Thymus (tissue), 11 donors: ENCODE measurements at regions not wholly inside any gene's neighbourhood (a gene's known extent, or its start where the extent isn't known, plus 50 kb on each side); places are given as distances from the start of the nearest gene placed in this dataset.

Experiments
- DNase-seq, 9 donors: peaks; one replicate each; pipeline ENCODE4 v3.0.0-alpha.2; 2013; ENCODE audit warnings: low spot score in 9 of 9, low read depth in 6 of 9, missing footprints in 1 of 9
- H3K27ac ChIP-seq, 2 donors: one replicate each; pipeline ENCODE4 v1.5.1; 2013; ENCODE audit warnings: control low read depth in 1 of 2, low read depth in 1 of 2, low read length in 1 of 2, mild to moderate bottlenecking in 1 of 2, moderate library complexity in 1 of 2
- H3K27me3 ChIP-seq, 2 donors: one replicate each; pipeline ENCODE4 v1.5.1; 2013; ENCODE audit warnings: low read length in 1 of 2; ENCODE audit not compliant: control insufficient read depth in 2 of 2, insufficient read depth in 1 of 2
- H3K36me3 ChIP-seq, 2 donors: one replicate each; pipeline ENCODE4 v1.5.1; 2013; ENCODE audit warnings: low read length in 1 of 2, mild to moderate bottlenecking in 1 of 2, moderate library complexity in 1 of 2; ENCODE audit not compliant: control insufficient read depth in 2 of 2, insufficient read depth in 2 of 2
- H3K4me1 ChIP-seq, 2 donors: one replicate each; pipeline ENCODE4 v1.5.1; 2013; ENCODE audit warnings: low read length in 2 of 2; ENCODE audit not compliant: control insufficient read depth in 2 of 2, insufficient read depth in 2 of 2
- H3K4me3 ChIP-seq, 2 donors: one replicate each; pipeline ENCODE4 v1.5.1; 2013; ENCODE audit warnings: low read length in 2 of 2, control low read depth in 1 of 2, mild to moderate bottlenecking in 1 of 2
- H3K9me3 ChIP-seq, 2 donors: one replicate each; pipeline ENCODE4 v1.5.1; 2013; ENCODE audit warnings: low read length in 1 of 2, mild to moderate bottlenecking in 1 of 2; ENCODE audit not compliant: control insufficient read depth in 2 of 2, insufficient read depth in 1 of 2
- WGBS: extraction: QIAGEN DNeasy Blood & Tissue Kit; methylation state at CpG from one replicate; pipeline ENCODE4 v1.1.7; 2013; 5-methylcytosine and 5-hydroxymethylcytosine counted together
- donor health status: healthy.

DNA sequence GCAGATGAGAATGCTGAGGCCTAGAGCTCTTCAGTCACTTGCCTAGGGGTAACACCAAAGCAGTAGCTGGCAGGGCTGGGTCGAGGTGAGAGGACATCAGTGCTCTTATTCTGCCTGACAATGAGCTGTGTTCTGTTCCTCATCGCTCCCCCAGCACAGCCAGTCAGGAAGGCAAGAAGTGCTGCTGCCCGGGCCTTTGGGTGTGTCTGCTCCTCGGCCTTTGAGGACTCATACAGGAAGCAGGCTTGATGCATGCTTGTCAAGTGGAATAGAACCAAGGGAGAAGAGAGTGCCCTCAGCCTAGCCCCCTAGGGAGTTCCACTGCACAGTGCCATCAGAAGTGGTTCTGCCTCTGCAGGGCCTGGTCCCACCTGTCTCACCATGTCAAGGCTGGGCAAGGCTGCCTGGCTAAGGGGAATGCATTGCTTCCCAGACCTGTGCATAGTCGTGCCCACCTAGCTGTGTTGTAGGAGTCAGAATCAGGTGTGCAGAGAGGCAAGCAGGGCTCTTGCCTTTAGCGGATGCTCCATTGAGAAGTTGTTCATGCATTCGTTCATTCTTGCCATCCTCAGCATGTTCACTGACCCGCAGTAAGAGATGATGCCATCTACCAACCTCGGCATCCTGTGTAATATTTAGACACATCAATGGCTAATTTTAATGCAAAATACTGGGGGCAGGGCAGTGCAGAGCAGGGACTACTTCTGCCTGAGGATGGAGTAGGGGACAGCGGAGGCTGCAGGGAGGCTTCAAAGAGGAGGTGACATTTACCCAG, 156.6 kb downstream of the RPS24 start:
- WGBS: 91% methylated on average over 10 of the region's 10 CpGs
- Histone ChIP-seq H3K27me3 (no peaks in the 10 kb centered on the region), H3K36me3 (no peaks in the 10 kb centered on the region), H3K4me1 (peaks cover 0 to 7% of the 10 kb centered on the region in 2 donors), H3K4me3 (no peak overlapping the region), H3K27ac (no peak overlapping the region), H3K9me3 (peaks cover 0 to 6% of the 10 kb centered on the region in 2 donors)
- no peak for DNase-seq

DNA sequence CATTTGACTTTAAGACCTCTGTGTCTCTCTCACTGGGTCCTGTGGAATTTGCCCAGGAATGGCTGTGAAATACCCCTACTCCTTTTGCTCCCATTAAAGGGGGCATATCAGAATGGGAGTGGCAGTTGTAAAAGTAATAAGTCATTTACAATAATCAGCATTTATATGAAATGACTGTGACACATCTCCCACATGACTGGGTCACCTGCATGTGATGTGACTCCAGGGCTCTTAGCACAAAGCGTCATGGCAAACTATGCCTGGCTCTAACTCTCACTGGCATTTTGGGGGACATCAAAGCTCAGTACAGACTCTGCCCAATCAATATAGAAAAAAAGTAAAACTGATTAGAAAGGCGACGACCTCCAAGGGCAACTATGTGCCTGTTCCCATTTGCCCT, 157.6 kb downstream of the RPS24 start:
- Histone ChIP-seq H3K9me3 (peaks cover 0 to 6% of the 10 kb centered on the region in 2 donors), H3K36me3 (no peaks in the 10 kb centered on the region), H3K4me3 (no peak overlapping the region), H3K27ac (no peak overlapping the region), H3K4me1 (peaks cover 0 to 9% of the 10 kb centered on the region in 2 donors), H3K27me3 (no peaks in the 10 kb centered on the region)
- 98% methylated on average over 3 of the region's 3 CpGs for WGBS
- DNase-seq: no peak

DNA sequence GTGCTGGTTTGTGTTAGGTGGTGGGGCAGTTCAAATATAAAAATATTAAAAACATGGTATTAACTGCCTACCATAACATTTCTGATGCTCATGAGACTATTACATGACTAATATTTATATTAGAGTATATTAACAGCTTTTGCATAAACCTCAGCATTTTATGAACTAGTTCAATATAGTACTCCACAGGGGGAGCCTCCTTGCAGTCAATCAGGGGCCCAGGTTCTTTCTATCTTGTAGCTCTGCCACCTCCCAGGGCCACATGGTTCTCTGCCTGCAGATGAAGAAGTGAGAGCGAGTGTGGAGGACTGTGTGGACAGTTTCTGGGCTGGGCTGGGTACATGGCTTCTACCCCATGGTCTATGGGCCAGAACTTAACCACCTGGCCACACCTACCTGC, 159.5 kb downstream of the RPS24 start:
- H3K4me1 ChIP-seq: peaks cover 0 to 9% of the 10 kb centered on the region in 2 donors

DNA sequence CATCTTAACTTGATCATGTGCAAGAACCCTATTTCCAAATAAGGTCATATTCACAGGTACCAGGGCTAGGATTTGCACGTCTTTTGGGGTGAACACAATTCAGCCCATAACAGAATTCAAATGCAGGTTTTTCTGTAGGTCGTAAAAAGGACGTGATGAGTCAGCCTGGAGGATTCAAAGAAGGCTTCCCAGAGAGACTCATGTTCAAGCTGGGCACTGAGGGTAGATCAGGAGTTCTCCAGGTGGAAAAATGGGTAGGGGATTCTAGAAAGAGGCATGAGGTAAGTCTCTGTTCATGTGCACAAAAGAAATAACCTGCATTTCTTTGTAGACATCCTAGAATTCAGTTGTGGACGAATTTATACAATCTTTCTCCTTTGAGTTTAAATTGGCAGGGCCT, 160.4 kb downstream of the RPS24 start:
- no peak for DNase-seq
- peaks cover 0 to 9% of the 10 kb centered on the region in 2 donors for H3K4me1 ChIP-seq
- H3K4me3 ChIP-seq: no peak overlapping the region
- no peaks in the 10 kb centered on the region for H3K36me3 ChIP-seq
- H3K27me3 ChIP-seq: no peaks in the 10 kb centered on the region
- 85% methylated on average over 4 of the region's 4 CpGs for WGBS
- peaks cover 0 to 6% of the 10 kb centered on the region in 2 donors for H3K9me3 ChIP-seq
- no peak overlapping the region for H3K27ac ChIP-seq

More for the DNA sequence above, 159.5 kb downstream of the RPS24 start:
- peaks cover 0 to 6% of the 10 kb centered on the region in 2 donors for H3K9me3 ChIP-seq
- no peaks in the 10 kb centered on the region for H3K27me3 ChIP-seq
- WGBS: 91% methylated on average over 1 of the region's 1 CpG
- H3K4me3 ChIP-seq: no peak overlapping the region
- no peak for DNase-seq
- no peak overlapping the region for H3K27ac ChIP-seq
- no peaks in the 10 kb centered on the region for H3K36me3 ChIP-seq

DNA sequence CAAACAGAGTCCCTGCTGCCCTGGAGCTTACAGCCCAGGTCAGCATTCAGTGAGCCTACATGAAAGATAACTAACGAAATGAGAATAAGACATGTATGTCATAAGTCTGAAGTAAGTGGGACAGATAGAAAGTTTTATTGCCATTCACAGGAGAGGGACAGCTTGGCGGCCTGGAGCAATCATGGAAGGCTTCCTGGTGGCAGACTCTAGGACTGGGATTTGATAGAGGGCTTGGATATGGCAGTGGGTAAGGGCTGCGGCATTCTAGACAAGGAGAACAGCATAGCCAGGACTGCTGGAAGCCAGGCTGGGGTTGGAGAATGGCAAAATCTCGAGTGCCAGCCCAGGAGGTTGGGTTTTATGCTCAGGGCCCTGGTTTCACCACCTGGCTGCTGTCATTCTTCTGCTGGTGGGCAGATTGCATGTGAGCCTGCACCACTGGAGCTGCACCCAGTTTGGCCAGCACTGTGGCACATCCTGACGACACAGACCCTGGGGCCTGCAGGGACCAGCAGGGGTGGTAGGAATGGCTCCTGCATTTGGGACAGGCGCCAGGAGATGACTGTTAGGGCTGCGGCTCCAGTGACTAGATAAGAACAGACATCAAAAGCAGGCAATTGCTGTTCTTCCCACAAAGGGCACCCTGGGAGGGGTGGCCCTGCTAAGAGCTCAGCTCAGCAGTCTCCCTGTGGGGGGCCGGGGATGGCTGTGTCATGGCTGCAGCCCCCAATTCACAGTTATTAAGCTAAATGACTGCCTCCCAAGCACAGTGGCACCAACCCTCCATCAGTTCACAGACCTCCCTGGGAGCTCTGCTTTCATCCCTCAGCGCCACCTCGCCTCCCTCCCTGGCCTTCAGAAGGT, 161.1 kb downstream of the RPS24 start:
- no peak overlapping the region for H3K4me3 ChIP-seq
- peaks cover 0 to 6% of the 10 kb centered on the region in 2 donors for H3K9me3 ChIP-seq
- H3K27ac ChIP-seq: no peak overlapping the region
- 78% methylated on average over 10 of the region's 10 CpGs for WGBS
- no peak for DNase-seq
- peaks cover 0 to 9% of the 10 kb centered on the region in 2 donors for H3K4me1 ChIP-seq
- H3K36me3 ChIP-seq: no peaks in the 10 kb centered on the region
- H3K27me3 ChIP-seq: no peaks in the 10 kb centered on the region

DNA sequence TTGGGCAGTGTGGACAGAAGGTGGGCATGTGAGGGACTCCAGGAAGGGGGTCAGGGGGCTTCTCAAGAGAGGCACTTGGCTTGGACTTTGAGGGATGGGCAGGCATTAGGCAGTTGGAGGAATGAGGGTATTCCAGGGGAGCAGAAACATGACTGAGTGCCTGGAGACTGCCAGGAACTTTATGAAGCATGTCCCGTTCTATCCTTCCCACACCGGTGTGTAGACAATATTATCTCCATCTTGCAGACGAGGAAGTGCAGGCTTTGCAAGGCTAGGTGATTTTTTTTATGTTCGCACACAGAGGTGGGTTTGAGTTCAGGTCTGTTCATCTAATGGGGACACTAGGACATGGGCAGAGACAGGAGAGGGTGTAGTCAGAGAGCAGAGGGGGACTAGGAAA, 162.7 kb downstream of the RPS24 start:
- Histone ChIP-seq H3K36me3 (no peaks in the 10 kb centered on the region), H3K9me3 (peaks cover 0 to 6% of the 10 kb centered on the region in 2 donors), H3K27ac (no peak overlapping the region), H3K4me3 (no peak overlapping the region), H3K4me1 (peaks cover 0 to 9% of the 10 kb centered on the region in 2 donors), H3K27me3 (no peaks in the 10 kb centered on the region)
- 61% methylated on average over 4 of the region's 4 CpGs for WGBS
- no peak for DNase-seq

DNA sequence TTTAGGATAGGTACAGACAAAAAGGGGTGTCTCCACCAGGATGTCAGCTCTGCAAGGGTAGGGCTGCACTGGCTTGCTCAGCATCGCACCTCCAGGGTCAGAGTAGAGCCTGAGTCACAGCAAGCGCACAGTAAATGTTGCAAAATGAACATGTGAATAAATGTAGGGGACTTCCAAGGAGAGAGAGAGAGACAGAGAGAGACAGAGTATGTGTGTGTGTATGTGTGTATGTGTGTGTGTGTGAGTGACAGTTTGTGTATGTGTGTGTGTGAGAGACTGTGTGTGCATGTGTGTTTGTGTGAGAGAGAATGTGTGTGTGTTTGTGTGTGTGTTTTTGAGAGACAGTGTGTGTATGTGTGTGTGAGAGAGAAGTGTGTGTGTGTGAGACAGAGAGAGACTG, 163.3 kb downstream of the RPS24 start:
- H3K4me1 ChIP-seq: peaks cover 0 to 9% of the 10 kb centered on the region in 2 donors
- 95% methylated on average over 2 of the region's 2 CpGs for WGBS
- no peak overlapping the region for H3K4me3 ChIP-seq
- H3K9me3 ChIP-seq: peaks cover 0 to 6% of the 10 kb centered on the region in 2 donors
- H3K27me3 ChIP-seq: no peaks in the 10 kb centered on the region
- no peaks in the 10 kb centered on the region for H3K36me3 ChIP-seq
- no peak for DNase-seq
- no peak overlapping the region for H3K27ac ChIP-seq

DNA sequence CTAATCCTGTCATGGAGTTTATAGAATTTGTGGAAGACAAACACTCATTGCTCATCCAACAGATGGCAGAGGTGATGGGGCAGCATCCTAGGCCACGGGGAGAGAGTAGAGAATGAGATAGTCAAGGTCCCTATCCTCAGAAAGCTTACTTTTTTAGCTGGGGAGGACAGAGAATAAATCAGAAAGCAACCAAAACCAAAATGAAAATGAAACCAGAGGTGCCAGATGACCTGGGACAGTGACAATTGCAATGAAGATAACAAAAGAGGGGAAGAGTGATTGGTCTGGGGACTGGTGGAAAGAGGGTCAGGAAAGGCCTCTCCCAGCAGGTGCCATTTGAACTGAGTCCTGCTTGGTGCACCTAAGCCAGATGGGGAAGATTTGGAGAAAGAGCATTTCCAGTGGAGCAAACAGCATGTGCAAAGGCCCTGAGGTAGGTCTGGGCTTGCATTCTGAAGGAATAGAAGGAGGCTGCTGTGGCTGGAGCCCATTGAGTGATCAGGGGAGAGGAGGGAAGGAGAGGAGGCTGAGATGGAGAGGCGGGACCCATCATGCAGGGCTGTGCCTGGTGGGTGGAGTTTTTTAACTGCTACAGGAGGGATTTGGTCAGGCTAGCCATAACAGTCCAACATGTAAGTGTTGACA, 164.1 kb downstream of the RPS24 start:
- peaks cover 0 to 6% of the 10 kb centered on the region in 2 donors for H3K9me3 ChIP-seq
- H3K27me3 ChIP-seq: no peaks in the 10 kb centered on the region
- H3K4me3 ChIP-seq: no peak overlapping the region
- H3K4me1 ChIP-seq: peaks cover 0 to 9% of the 10 kb centered on the region in 2 donors
- H3K27ac ChIP-seq: no peak overlapping the region
- whole genome bisulfite sequencing: 98% methylated on average over 2 of the region's 2 CpGs
- no peaks in the 10 kb centered on the region for H3K36me3 ChIP-seq
- no peak for DNase-seq
